Endothelial cell (in vitro differentiated cells): ENCODE measurements at regions not wholly inside any gene's neighbourhood (a gene's known extent, or its start where the extent isn't known, plus 50 kb on each side); places are given as distances from the start of the nearest gene placed in this dataset.

Experiments used
- DNase-seq: peaks from one replicate; pipeline ENCODE4 v3.0.0; 2021; ENCODE audit warnings: low spot score
- H3K27ac Mint-ChIP-seq: one replicate; pipeline ENCODE4 v1.8.0; 2021; ENCODE audit warnings: mixed read lengths, inconsistent platforms; ENCODE audit not compliant: unreplicated experiment
- H3K27me3 Mint-ChIP-seq: one replicate; pipeline ENCODE4 v1.8.0; 2021; ENCODE audit warnings: mild to moderate bottlenecking, moderate library complexity, mixed read lengths, inconsistent platforms; ENCODE audit not compliant: unreplicated experiment
- H3K36me3 Mint-ChIP-seq: one replicate; pipeline ENCODE4 v1.8.0; 2021; ENCODE audit warnings: mild to moderate bottlenecking, low read depth, mixed read lengths, inconsistent platforms; ENCODE audit not compliant: unreplicated experiment
- H3K4me1 Mint-ChIP-seq: one replicate; pipeline ENCODE4 v1.8.0; 2021; ENCODE audit warnings: mild to moderate bottlenecking, mixed read lengths, inconsistent platforms; ENCODE audit not compliant: unreplicated experiment
- H3K4me3 Mint-ChIP-seq: one replicate; pipeline ENCODE4 v1.8.0; 2021; ENCODE audit warnings: mild to moderate bottlenecking, mixed read lengths, inconsistent platforms; ENCODE audit not compliant: unreplicated experiment
- H3K9me3 Mint-ChIP-seq: one replicate; pipeline ENCODE4 v1.8.0; 2021; ENCODE audit warnings: mixed read lengths, inconsistent platforms; ENCODE audit not compliant: unreplicated experiment
- CTCF ChIP-seq: fragments of 200-600 bp; sonication (generic); IDR thresholded peaks from one replicate; pipeline ENCODE4 v1.5.0; 2021; ENCODE audit warnings: antibody characterized with exemption; ENCODE audit not compliant: unreplicated experiment

- Mint-ChIP-seq H3K27ac (no peak overlapping the region), H3K9me3 (no peaks in the 10 kb centered on the region), H3K27me3 (no peaks in the 10 kb centered on the region), H3K36me3 (no peaks in the 10 kb centered on the region), H3K4me1 (no peaks in the 10 kb centered on the region), H3K4me3 (no peak overlapping the region)
- DNase-seq, result no peak
- TF ChIP-seq CTCF, result no peak
Measured at GRCh38 chr14:36020120-36021029, 156.1 kb downstream of the PTCSC3 start.

GRCh38 chr14:36019126-36019525 is 157.4 kb downstream of the PTCSC3 start:
- no peak for DNase-seq
- H3K9me3 Mint-ChIP-seq, result no peaks in the 10 kb centered on the region
- no peaks in the 10 kb centered on the region for H3K27me3 Mint-ChIP-seq
- no peaks in the 10 kb centered on the region for H3K4me1 Mint-ChIP-seq
- H3K4me3 Mint-ChIP-seq, result no peak overlapping the region
- TF ChIP-seq CTCF, result no peak
- no peak overlapping the region for H3K27ac Mint-ChIP-seq
- no peaks in the 10 kb centered on the region for H3K36me3 Mint-ChIP-seq

GRCh38 chr14:36014236-36014635 is 162.3 kb downstream of the PTCSC3 start:
- Mint-ChIP-seq H3K27me3 (no peaks in the 10 kb centered on the region), H3K9me3 (no peaks in the 10 kb centered on the region), H3K4me1 (no peaks in the 10 kb centered on the region), H3K36me3 (no peaks in the 10 kb centered on the region), H3K4me3 (no peak overlapping the region), H3K27ac (no peak overlapping the region)
- TF ChIP-seq CTCF, result no peak
- no peak for DNase-seq

GRCh38 chr14:36013483-36013882 is 163.0 kb downstream of the PTCSC3 start:
- Mint-ChIP-seq H3K9me3 (no peaks in the 10 kb centered on the region), H3K36me3 (no peaks in the 10 kb centered on the region), H3K4me3 (no peak overlapping the region), H3K27ac (no peak overlapping the region), H3K27me3 (no peaks in the 10 kb centered on the region), H3K4me1 (no peaks in the 10 kb centered on the region)
- DNase-seq, result no peak
- TF ChIP-seq CTCF, result no peak

- H3K27ac Mint-ChIP-seq, result no peak overlapping the region
Measured at GRCh38 chr14:36012621-36013020, 163.9 kb downstream of the PTCSC3 start.

More at GRCh38 chr14:36012621-36013020, 163.9 kb downstream of the PTCSC3 start:
- TF ChIP-seq CTCF, result no peak
- Mint-ChIP-seq H3K4me1 (no peaks in the 10 kb centered on the region), H3K27me3 (no peaks in the 10 kb centered on the region), H3K9me3 (no peaks in the 10 kb centered on the region), H3K36me3 (no peaks in the 10 kb centered on the region), H3K4me3 (no peak overlapping the region)
- DNase-seq, result no peak
